Adrenal gland (tissue), 9 donors: ENCODE measurements at regions not wholly inside any gene's neighbourhood (a gene's known extent, or its start where the extent isn't known, plus 50 kb on each side); places are given as distances from the start of the nearest gene placed in this dataset.

Experiments used
- DNase-seq, 7 donors: peaks; one replicate each; pipeline ENCODE4 v3.0.0-alpha.2; 2019 to 2020
- H3K27ac ChIP-seq, 5 donors: fragments of 200-600 bp; sonication (generic) in 4 of 5; 1 replicate in 3 of 5; 2 replicates in 2 of 5; pipeline versions ENCODE4 v1.5.1 to v1.8.0; 2016 to 2020; ENCODE audit warnings: mild to moderate bottlenecking in 1 of 5
- H3K27me3 ChIP-seq: fragments of 200-600 bp; 2 replicates; pipeline ENCODE4 v1.8.0; 2021
- H3K36me3 ChIP-seq, 2 donors: fragments of 200-600 bp; replicated peaks in 1 of 2; 1 replicate in 1 of 2; 2 replicates in 1 of 2; pipeline versions ENCODE4 v1.5.1 to v1.8.0; 2018 to 2022
- H3K4me1 ChIP-seq, 2 donors: fragments of 200-600 bp; replicated peaks in 1 of 2; 1 replicate in 1 of 2; 2 replicates in 1 of 2; pipeline versions ENCODE4 v1.5.1 to v1.8.0; 2018 to 2021
- H3K4me3 ChIP-seq, 4 donors: fragments of 200-600 bp; sonication (generic) in 3 of 4; one replicate each; pipeline ENCODE4 v1.5.1; 2016 to 2018
- H3K9me3 ChIP-seq, 3 donors: fragments of 200-600 bp; sonication (generic) in 1 of 3; replicated peaks in 1 of 3; 1 replicate in 2 of 3; 2 replicates in 1 of 3; pipeline versions ENCODE4 v1.5.1 to v1.8.0; 2016 to 2021
- CTCF ChIP-seq, 6 experiments: fragments of 450-650 bp in 4 of 6; fragments of 200-600 bp in 2 of 6; sonication (generic) in 1 of 6; IDR thresholded peaks; 1 replicate in 5 of 6; 2 replicates in 1 of 6; pipeline versions ENCODE4 v1.5.1 to v1.8.0; 2016 to 2021; ENCODE audit warnings: antibody characterized with exemption in 6 of 6, mild to moderate bottlenecking in 2 of 6, moderate library complexity in 1 of 6
- POLR2A ChIP-seq, 2 donors: fragments of 450-650 bp; IDR thresholded peaks; one replicate each; pipeline ENCODE4 v1.6.1; 2017; ENCODE audit warnings: antibody characterized with exemption in 2 of 2, mild to moderate bottlenecking in 2 of 2, moderate library complexity in 1 of 2
- WGBS, 4 donors: extraction: QIAGEN DNeasy Blood & Tissue Kit in 2 of 4; methylation state at CpG; one replicate each; pipeline versions ENCODE4 v1.1.5 to v1.1.7; 2013 to 2017; 5-methylcytosine and 5-hydroxymethylcytosine counted together
- intact Hi-C, 2 donors: fragments of 100-400 bp; cut with DNase I; formaldehyde crosslinking; loops; one replicate each; pipeline versions ENCODE4 v1.14.1 to v1.15.0; 2022 to 2023
- donor health status: healthy with polysubstance abuse.
- donor health status: Bipolar disorder and iron deficiency.
- donor health status: DM: yes; HTN: yes; CAD: no.
- donor health status: DM: no; HTN: no; CAD: no.
- donor health status: DM: no; HTN: no; CAD: no.

GRCh38 chr10:10338339-10338738 lies 679.3 kb upstream of the CELF2 start:
- TF ChIP-seq POLR2A (IDR thresholded peaks at IDR 0.05) (no peak), CTCF (IDR thresholded peaks at IDR 0.05) (no peak)
- DNase-seq, result no peak
- H3K36me3 ChIP-seq, result no peaks in the 10 kb centered on the region
- no peaks in the 10 kb centered on the region for H3K27me3 ChIP-seq
- intact Hi-C loops, result no loop called here
- 71 to 80% (median 77%) methylated on average over 5 of the region's 5 CpGs for WGBS, 4 donors
- H3K4me1 ChIP-seq, result no peaks in the 10 kb centered on the region
- H3K4me3 ChIP-seq, result no peak overlapping the region
- no peak overlapping the region for H3K27ac ChIP-seq
- no peaks in the 10 kb centered on the region for H3K9me3 ChIP-seq

- intact Hi-C loops, result no loop called here
Measured at GRCh38 chr10:10346390-10347150, 671.1 kb upstream of the CELF2 start.

GRCh38 chr10:10350050-10350449 lies 667.6 kb upstream of the CELF2 start:
- Histone ChIP-seq H3K4me1 (no peaks in the 10 kb centered on the region), H3K27me3 (no peaks in the 10 kb centered on the region), H3K27ac (no peak overlapping the region), H3K36me3 (no peaks in the 10 kb centered on the region), H3K4me3 (no peak overlapping the region), H3K9me3 (no peaks in the 10 kb centered on the region)
- WGBS, 4 donors, result 82 to 95% (median 84%) methylated on average over 2 of the region's 2 CpGs
- DNase-seq, result no peak
- intact Hi-C loops, result no loop called here
- TF ChIP-seq CTCF (IDR thresholded peaks at IDR 0.05), result no peak
- TF ChIP-seq POLR2A (IDR thresholded peaks at IDR 0.05), result no peak

More at GRCh38 chr10:10346390-10347150, 671.1 kb upstream of the CELF2 start:
- TF ChIP-seq POLR2A (IDR thresholded peaks at IDR 0.05) (no peak), CTCF (IDR thresholded peaks at IDR 0.05) (no peak)
- no peaks in the 10 kb centered on the region for H3K27me3 ChIP-seq
- H3K36me3 ChIP-seq, result no peaks in the 10 kb centered on the region
- no peaks in the 10 kb centered on the region for H3K9me3 ChIP-seq
- no peak overlapping the region for H3K4me3 ChIP-seq
- no peak for DNase-seq
- 52 to 56% (median 55%) methylated on average over 8 of the region's 8 CpGs for WGBS, 4 donors
- H3K27ac ChIP-seq, result no peak overlapping the region
- no peaks in the 10 kb centered on the region for H3K4me1 ChIP-seq

GRCh38 chr10:10351451-10351850 lies 666.2 kb upstream of the CELF2 start:
- Histone ChIP-seq H3K4me1 (no peaks in the 10 kb centered on the region), H3K27me3 (no peaks in the 10 kb centered on the region), H3K9me3 (no peaks in the 10 kb centered on the region), H3K4me3 (no peak overlapping the region), H3K36me3 (no peaks in the 10 kb centered on the region), H3K27ac (no peak overlapping the region)
- intact Hi-C loops, result no loop called here
- TF ChIP-seq POLR2A (IDR thresholded peaks at IDR 0.05) (no peak), CTCF (IDR thresholded peaks at IDR 0.05) (no peak)
- DNase-seq, result no peak
- 60 to 82% (median 79%) methylated on average over 2 of the region's 2 CpGs for WGBS, 4 donors
